Glomerular visceral epithelial cell (primary cell): ENCODE measurements at regions not wholly inside any gene's neighbourhood (a gene's known extent, or its start where the extent isn't known, plus 50 kb on each side); places are given as distances from the start of the nearest gene placed in this dataset.
"Not testable (repeated sequence)": the region's sequence is repeated elsewhere in the genome, so short reads cannot be mapped to it uniquely, and the experiment has no call there.

Experiments used
- DNase-seq: peaks from one replicate; pipeline ENCODE4 v3.0.0-alpha.2; 2016; ENCODE audit errors: extremely low spot score

- not testable (repeated sequence) for DNase-seq
Measured at GRCh38 chr14:37785298-37785697, 189.9 kb downstream of the TTC6 start.

- not testable (repeated sequence) for DNase-seq
Measured at GRCh38 chr14:37786114-37786625, 190.7 kb downstream of the TTC6 start.

- DNase-seq = no peak
Measured at GRCh38 chr14:37787879-37788494, 192.6 kb downstream of the TTC6 start.

- DNase-seq = no peak
Measured at GRCh38 chr14:37791384-37792036, 196.1 kb downstream of the TTC6 start.

- DNase-seq = no peak
Measured at GRCh38 chr14:37792124-37792523, 196.7 kb downstream of the TTC6 start.

GRCh38 chr14:37796703-37797416 is 201.4 kb downstream of the TTC6 start:
- no peak for DNase-seq

DNA sequence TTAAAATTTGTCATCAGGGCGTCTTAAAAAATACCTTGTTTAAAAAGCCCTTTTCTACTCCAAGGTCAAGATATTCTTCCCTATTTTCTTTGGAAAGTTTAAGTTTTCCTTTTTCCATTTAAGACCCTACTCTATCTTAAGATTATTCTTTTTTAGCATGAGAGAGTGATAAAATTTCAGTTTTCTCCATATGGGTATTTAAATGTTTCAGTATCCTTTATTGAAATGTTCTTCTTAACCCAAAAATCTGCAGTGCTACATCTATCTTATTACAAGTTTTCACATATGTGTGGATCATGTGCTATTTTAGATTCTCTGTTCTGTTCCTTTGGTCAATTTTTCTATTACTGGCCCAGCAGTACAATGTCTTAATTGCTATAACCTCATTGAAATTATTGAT is 202.2 kb downstream of the TTC6 start:
- no peak for DNase-seq

DNA sequence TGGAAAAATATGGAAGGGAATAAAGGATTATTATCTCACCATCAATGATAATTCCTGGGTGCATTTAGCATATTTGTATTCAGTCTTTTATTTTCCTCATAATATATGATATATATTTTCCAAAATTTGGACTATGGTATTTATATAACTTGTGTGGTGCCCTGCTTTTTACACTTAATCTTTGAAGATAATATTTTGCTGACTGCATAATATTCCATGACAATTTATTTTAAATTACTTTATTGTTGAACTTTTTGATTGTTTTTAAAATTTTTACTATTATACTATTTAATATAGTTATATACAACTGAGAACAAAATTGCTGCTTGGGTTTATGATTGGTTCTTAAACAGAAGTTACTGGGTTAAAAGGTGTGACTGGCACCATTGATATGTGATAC is 212.3 kb downstream of the TTC6 start:
- DNase-seq = no peak

- DNase-seq = no peak
Measured at GRCh38 chr14:37810094-37810801, 214.8 kb downstream of the TTC6 start.

- DNase-seq = no peak
Measured at GRCh38 chr14:37813732-37814131, 218.3 kb downstream of the TTC6 start.

DNA sequence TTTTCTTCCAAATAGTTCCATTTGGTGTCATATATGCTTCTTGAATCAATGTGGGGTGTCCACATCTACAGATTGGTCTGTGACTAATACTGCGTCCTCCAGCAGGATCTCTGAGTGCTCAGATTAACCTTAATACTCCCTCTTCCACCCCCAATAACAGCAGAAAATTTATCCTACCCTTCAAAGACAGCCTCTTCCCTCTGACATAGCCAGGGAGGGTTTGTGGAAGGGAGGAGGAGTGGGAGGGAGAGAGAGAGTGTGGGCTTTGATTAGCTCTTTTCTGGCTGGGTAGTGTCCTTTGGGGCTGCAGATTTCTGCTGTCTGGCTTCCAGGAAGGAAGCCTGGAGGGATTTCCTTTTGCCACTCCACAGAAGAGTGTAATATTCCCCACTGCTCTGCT is 220.7 kb downstream of the TTC6 start:
- DNase-seq = no peak

GRCh38 chr14:37816743-37817295 is 221.4 kb downstream of the TTC6 start:
- DNase-seq = no peak

DNA sequence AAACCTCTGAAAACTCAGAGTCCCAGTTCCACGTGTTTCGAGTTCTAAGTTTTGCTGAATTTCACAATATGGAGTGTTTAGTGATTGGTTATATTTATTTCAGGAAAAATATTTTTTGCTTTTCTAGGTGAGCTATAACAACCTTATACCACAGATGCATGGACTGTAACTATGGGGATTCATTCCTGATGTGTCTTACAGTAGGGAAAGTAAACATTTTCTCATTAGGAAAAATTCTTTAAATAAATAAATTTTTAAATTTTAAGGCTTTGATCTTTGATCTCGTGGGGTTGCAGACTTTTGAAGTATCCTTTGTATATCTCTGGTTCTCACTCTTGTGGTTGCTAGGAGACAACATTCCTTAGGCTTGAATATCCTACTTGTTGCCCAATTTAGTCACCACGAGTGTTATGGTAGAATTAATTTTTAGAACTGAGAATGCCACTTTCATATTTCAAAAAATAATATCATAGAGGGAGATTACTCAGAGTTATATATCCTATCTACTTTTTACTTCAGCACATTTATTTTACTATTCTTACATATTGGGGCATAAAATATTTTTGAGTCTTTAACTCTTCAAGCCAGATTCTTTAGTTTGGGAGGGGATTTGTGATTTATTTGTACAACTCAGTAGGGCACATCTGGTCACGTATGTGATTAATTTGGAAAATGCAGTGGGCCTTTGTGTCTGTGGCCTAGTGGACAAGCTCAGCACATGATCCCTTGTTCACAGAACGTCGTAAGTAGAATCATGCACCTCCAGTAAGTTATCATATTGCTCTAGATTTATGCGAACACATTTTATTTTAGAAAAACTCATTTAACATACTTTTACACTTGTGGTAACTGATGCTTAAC is 224.0 kb downstream of the TTC6 start:
- DNase-seq = peak; percentile 25

DNA sequence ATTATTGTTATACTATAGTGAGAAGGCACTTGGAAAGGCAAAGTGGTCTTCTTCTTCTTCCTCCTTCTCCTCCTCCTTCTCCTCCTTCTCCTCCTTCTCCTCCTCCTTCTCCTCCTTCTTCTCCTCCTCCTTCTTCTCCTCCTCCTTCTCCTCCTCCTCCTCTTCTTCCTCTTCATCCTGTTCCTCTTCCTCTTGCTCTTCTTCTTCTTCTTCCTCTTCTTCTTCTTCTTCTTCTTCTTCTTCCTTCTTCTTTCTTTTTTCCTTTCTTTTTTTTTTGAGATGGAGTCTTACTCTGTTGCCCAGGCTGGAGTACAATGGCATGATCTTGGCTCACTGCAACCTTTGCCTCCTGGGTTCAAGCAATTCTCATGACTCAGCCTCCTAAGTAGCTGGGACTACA is 225.4 kb downstream of the TTC6 start:
- DNase-seq = not testable (repeated sequence)

DNA sequence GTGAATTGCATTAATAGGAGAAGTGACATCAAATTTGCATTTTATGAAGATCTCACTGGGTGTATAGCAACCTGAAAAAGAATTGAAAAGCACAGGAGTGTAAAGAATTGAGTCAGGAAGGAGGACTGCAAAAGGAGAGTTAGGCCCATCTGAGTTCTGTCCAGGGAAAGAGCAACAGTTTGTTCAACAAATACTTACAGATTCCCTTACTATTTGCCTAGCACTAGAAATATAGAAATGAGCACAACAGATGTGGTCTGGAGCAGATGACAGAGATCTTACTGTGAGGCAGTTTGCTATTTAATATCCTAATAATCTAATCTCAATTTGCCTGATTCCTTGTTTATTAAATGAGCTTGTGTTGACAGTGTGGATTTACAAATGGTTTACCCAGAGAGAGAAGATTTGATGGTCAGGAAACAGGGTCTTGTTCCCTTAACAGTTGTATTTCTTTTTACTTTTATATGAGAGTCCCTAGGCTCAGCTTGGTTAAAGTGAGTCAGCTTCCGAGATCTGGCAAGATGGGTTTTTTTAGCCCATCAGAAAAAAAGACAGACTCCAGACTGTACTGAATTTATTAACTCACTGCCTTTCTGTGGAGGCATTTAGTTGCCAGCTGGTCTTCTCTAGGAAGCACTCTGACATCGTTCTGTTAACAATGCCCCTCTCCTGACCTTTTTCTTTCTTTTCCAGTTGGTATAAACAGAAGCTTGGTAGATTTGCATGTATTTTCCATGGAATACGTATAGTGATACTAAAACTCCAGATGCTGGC is 229.7 kb downstream of the TTC6 start:
- no peak for DNase-seq

DNA sequence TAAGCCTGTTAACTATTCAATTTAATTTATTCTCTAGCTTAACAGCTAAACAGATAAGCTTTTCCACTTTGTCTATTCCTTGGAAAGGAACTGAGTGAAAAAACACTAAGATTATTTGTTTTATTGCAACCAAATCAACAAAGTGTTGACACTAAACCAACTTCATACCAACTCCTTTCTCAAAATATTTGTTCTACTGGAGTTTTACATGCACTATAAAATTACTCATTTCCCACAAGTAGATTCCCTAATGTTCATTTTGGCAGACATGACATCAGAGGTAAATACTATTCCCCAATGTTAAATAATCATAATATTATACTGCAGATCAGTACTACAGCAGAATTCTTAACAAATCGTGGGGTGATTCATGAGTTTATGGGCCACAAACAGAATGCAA is 231.4 kb downstream of the TTC6 start:
- DNase-seq = no peak

GRCh38 chr14:37830271-37830670 is 234.8 kb downstream of the TTC6 start:
- DNase-seq = no peak

- no peak for DNase-seq
Measured at GRCh38 chr14:37834275-37834674, 238.8 kb downstream of the TTC6 start.

DNA sequence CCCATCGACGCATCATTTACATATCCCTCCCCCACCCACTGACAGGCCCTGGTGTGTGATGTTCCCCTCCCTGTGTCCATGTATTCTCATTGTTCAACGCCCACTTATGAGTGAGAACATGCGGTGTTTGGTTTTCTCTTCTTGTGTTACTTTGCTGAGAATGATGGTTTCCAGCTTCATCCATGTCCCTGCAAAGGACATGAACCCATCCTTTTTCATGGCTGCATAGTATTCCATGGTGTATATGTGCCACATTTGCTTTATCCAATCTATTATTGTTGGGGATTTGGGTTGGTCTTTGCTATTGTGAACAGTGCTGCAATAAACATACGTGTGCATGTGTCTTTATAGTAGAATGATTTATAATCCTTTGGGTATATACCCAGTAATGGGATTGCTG is 243.3 kb downstream of the TTC6 start:
- not testable (repeated sequence) for DNase-seq

DNA sequence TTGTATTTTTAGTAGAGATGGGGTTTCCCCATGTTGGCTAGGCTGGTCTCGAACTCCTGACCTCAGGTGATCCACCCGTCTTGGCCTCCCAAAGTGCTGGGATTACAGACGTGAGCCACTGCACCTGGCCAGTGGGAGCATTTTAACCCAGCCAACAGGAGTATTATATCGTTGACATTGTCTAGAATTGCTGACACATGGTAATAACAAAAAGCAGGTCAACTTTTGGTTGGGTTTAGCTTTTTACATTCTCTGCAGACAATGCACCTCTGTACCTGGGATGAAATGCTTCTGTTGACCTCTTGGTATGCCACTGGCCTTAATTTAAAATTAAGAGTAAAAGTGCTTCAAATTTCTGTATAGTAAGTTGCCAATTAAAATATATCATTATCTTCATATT is 245.6 kb downstream of the TTC6 start:
- DNase-seq = not testable (repeated sequence)
